Heart left ventricle (tissue), 16 donors: ENCODE measurements at regions not wholly inside any gene's neighbourhood (a gene's known extent, or its start where the extent isn't known, plus 50 kb on each side); places are given as distances from the start of the nearest gene placed in this dataset.

ENCODE experiments used
- ATAC-seq, 4 donors: fragments of 200-7000 bp; cut with Tn5 transposase; one replicate each; pipeline ENCODE4 v1.9.1; 2020 to 2022; ENCODE audit warnings: moderate library complexity in 4 of 4, mild to moderate bottlenecking in 3 of 4, moderate number of reproducible peaks in 1 of 4
- DNase-seq, 5 donors: peaks; one replicate each; pipeline ENCODE4 v3.0.0-alpha.2; 2020
- H3K27ac ChIP-seq, 12 donors: fragments of 200-600 bp; sonication (generic) in 4 of 12; one replicate each; pipeline versions ENCODE4 v1.5.0 to v1.8.0; 2016 to 2022; ENCODE audit warnings: mild to moderate bottlenecking in 2 of 12
- H3K27me3 ChIP-seq, 9 donors: fragments of 200-600 bp; sonication (generic) in 2 of 9; one replicate each; pipeline versions ENCODE4 v1.5.1 to v1.8.0; 2016 to 2022; ENCODE audit warnings: mild to moderate bottlenecking in 3 of 9
- H3K36me3 ChIP-seq, 9 donors: fragments of 200-600 bp; sonication (generic) in 2 of 9; one replicate each; pipeline versions ENCODE4 v1.5.0 to v1.8.0; 2018 to 2022; ENCODE audit warnings: mild to moderate bottlenecking in 2 of 9
- H3K4me1 ChIP-seq, 12 donors: fragments of 200-600 bp; sonication (generic) in 4 of 12; one replicate each; pipeline versions ENCODE4 v1.5.0 to v1.8.0; 2016 to 2022; ENCODE audit warnings: mild to moderate bottlenecking in 3 of 12
- H3K4me3 ChIP-seq, 12 donors: fragments of 200-600 bp; sonication (generic) in 4 of 12; one replicate each; pipeline versions ENCODE4 v1.5.0 to v1.8.0; 2017 to 2022; ENCODE audit warnings: mild to moderate bottlenecking in 9 of 12, moderate library complexity in 4 of 12
- H3K9me3 ChIP-seq, 12 donors: fragments of 200-600 bp; sonication (generic) in 4 of 12; one replicate each; pipeline versions ENCODE4 v1.5.0 to v1.8.0; 2016 to 2022; ENCODE audit warnings: mild to moderate bottlenecking in 1 of 12
- POLR2A ChIP-seq, 2 donors: fragments of 450-650 bp; IDR thresholded peaks; one replicate each; pipeline ENCODE4 v1.6.1; 2017; ENCODE audit warnings: antibody characterized with exemption in 2 of 2, mild to moderate bottlenecking in 2 of 2, moderate library complexity in 2 of 2
- WGBS, 4 donors: extraction: QIAGEN DNeasy Blood & Tissue Kit in 2 of 4; methylation state at CpG; one replicate each; pipeline versions ENCODE4 v1.1.5 to v1.1.7; 2013 to 2018; 5-methylcytosine and 5-hydroxymethylcytosine counted together
- intact Hi-C, 10 donors: fragments of 100-400 bp; cut with DNase I; formaldehyde crosslinking; loops; one replicate each; pipeline versions ENCODE4 v1.11.1 to v1.14.2; 2022
- TF ChIP-seq, protein P1 (sequence below), 12 donors: fragments of 200-600 bp; sonication (generic) in 4 of 12; IDR thresholded peaks; one replicate each; pipeline versions ENCODE4 v1.5.0 to v1.8.0; 2018 to 2022; ENCODE audit warnings: antibody characterized with exemption in 12 of 12, mild to moderate bottlenecking in 5 of 12
- donor health status: ischemic (EF 13 %, LVEDD 7.1; RV severe dilation, severe dysfunction).
- donor health status: healthy with polysubstance abuse.
- donor health status: DM: no; HTN: yes; CAD: no.
- donor health status: DM: no; HTN: no; CAD: no.
- donor health status: ischemic (EF 25% LVEDD 6.9; RV normal size, moderate dysfunction).
- donor health status: ischemic (EF 25% LVEDD 5.7; RV mildly dilated, moderate dysfunction).
- donor health status: healthy.
- donor health status: DM: yes; HTN: yes; CAD: no.
- donor health status: ischemic (EF 35%, LVEDD 5.7; RV mildly dilated, moderate dysfunction).
- donor health status: nonischemic (EF 11% LVEDD 7.7; RV severe dilation, severe dysfunction).
- donor health status: DM: yes; HTN: yes; CAD: no.
- donor health status: PGD.
- donor health status: ischemic (EF 29% LVEDD 5.4; RV normal size, mild dysfunction).
- donor health status: nonischemic (EF 23%, LVEDD 6.1; RV moderate dilation, normal function).

GRCh38 chr18:46397174-46397573 is 259.8 kb downstream of the LOXHD1 start:
- ATAC-seq, result no peak
- no peaks in the 10 kb centered on the region for H3K27me3 ChIP-seq
- H3K27ac ChIP-seq, result no peak overlapping the region
- peaks cover 0 to 12% (median 0%) of the 10 kb centered on the region in 12 donors for H3K4me1 ChIP-seq
- DNase-seq, result no peak
- TF ChIP-seq, protein P1, sequence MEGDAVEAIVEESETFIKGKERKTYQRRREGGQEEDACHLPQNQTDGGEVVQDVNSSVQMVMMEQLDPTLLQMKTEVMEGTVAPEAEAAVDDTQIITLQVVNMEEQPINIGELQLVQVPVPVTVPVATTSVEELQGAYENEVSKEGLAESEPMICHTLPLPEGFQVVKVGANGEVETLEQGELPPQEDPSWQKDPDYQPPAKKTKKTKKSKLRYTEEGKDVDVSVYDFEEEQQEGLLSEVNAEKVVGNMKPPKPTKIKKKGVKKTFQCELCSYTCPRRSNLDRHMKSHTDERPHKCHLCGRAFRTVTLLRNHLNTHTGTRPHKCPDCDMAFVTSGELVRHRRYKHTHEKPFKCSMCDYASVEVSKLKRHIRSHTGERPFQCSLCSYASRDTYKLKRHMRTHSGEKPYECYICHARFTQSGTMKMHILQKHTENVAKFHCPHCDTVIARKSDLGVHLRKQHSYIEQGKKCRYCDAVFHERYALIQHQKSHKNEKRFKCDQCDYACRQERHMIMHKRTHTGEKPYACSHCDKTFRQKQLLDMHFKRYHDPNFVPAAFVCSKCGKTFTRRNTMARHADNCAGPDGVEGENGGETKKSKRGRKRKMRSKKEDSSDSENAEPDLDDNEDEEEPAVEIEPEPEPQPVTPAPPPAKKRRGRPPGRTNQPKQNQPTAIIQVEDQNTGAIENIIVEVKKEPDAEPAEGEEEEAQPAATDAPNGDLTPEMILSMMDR (IDR thresholded peaks at IDR 0.05), result no peak
- no peak for TF ChIP-seq POLR2A (IDR thresholded peaks at IDR 0.05)
- intact Hi-C loops, result no loop called here
- no peak overlapping the region for H3K4me3 ChIP-seq
- no peaks in the 10 kb centered on the region for H3K9me3 ChIP-seq
- no peaks in the 10 kb centered on the region for H3K36me3 ChIP-seq

- H3K4me1 ChIP-seq, result peaks cover 0 to 12% (median 0%) of the 10 kb centered on the region in 12 donors
- H3K4me3 ChIP-seq, result no peak overlapping the region
- no peaks in the 10 kb centered on the region for H3K36me3 ChIP-seq
- H3K9me3 ChIP-seq, result no peaks in the 10 kb centered on the region
- H3K27me3 ChIP-seq, result no peaks in the 10 kb centered on the region
- DNase-seq (no peak), ATAC-seq (no peak)
- WGBS, 4 donors, result 91 to 96% (median 94%) methylated on average over 7 of the region's 7 CpGs
- H3K27ac ChIP-seq, result no peak overlapping the region
- intact Hi-C loops, result no loop called here
- no peak for TF ChIP-seq POLR2A (IDR thresholded peaks at IDR 0.05)
- TF ChIP-seq, protein P1 (IDR thresholded peaks at IDR 0.05), result no peak
Observed at GRCh38 chr18:46398005-46398404, 259.0 kb downstream of the LOXHD1 start.

GRCh38 chr18:46398625-46399024 is 258.4 kb downstream of the LOXHD1 start:
- no peak for DNase-seq
- peaks cover 0 to 12% (median 0%) of the 10 kb centered on the region in 12 donors for H3K4me1 ChIP-seq
- intact Hi-C loops, result no loop called here
- H3K4me3 ChIP-seq, result no peak overlapping the region
- H3K27me3 ChIP-seq, result no peaks in the 10 kb centered on the region
- 52 to 68% (median 57%) methylated on average over 9 of the region's 9 CpGs for WGBS, 4 donors
- no peaks in the 10 kb centered on the region for H3K9me3 ChIP-seq
- H3K27ac ChIP-seq, result no peak overlapping the region
- no peak for TF ChIP-seq POLR2A (IDR thresholded peaks at IDR 0.05)
- TF ChIP-seq, protein P1 (IDR thresholded peaks at IDR 0.05), result no peak
- H3K36me3 ChIP-seq, result no peaks in the 10 kb centered on the region
- no peak for ATAC-seq

- H3K4me1 ChIP-seq, result peaks cover 0 to 12% (median 0%) of the 10 kb centered on the region in 12 donors
- ATAC-seq (no peak), DNase-seq (no peak)
- intact Hi-C loops, result no loop called here
- H3K9me3 ChIP-seq, result no peaks in the 10 kb centered on the region
- H3K27me3 ChIP-seq, result no peaks in the 10 kb centered on the region
- no peak overlapping the region for H3K4me3 ChIP-seq
- 91 to 96% (median 93%) methylated on average over 11 of the region's 11 CpGs for WGBS, 4 donors
- H3K36me3 ChIP-seq, result no peaks in the 10 kb centered on the region
- no peak overlapping the region for H3K27ac ChIP-seq
- no peak for TF ChIP-seq POLR2A (IDR thresholded peaks at IDR 0.05)
- TF ChIP-seq, protein P1 (IDR thresholded peaks at IDR 0.05), result no peak
Observed at GRCh38 chr18:46399303-46399702, 257.7 kb downstream of the LOXHD1 start.
